Activated T-helper 2 cell treated with anti-CD3 and anti-CD28 coated beads, Interferon-gamma antibody, Interleukin-2, Interleukin-4, amounts not matched to agents 10 μg/mL and 5 μg/mL and 100 μg/mL, durations not matched to agents 14 hours and 24 hours and 36 hours (primary cell): ENCODE measurements at regions not wholly inside any gene's neighbourhood (a gene's known extent, or its start where the extent isn't known, plus 50 kb on each side); places are given as distances from the start of the nearest gene placed in this dataset.

Experiments
- DNase-seq: peaks from one replicate; pipeline ENCODE4 v3.0.0; 2021; ENCODE audit warnings: low spot score
- H3K27ac Mint-ChIP-seq: one replicate; pipeline ENCODE4 v1.8.0; 2021; ENCODE audit warnings: mixed read lengths
- H3K27me3 Mint-ChIP-seq: one replicate; pipeline ENCODE4 v1.8.0; 2021; ENCODE audit warnings: low read depth, mixed read lengths
- H3K36me3 Mint-ChIP-seq: one replicate; pipeline ENCODE4 v1.8.0; 2021; ENCODE audit warnings: low read depth, mixed read lengths
- H3K4me1 Mint-ChIP-seq: one replicate; pipeline ENCODE4 v1.8.0; 2021; ENCODE audit warnings: low read depth, mixed read lengths
- H3K4me3 Mint-ChIP-seq: one replicate; pipeline ENCODE4 v1.8.0; 2021; ENCODE audit warnings: low read depth, mild to moderate bottlenecking, moderate library complexity, mixed read lengths
- H3K9me3 Mint-ChIP-seq: one replicate; pipeline ENCODE4 v1.8.0; 2021; ENCODE audit warnings: mixed read lengths
- intact Hi-C: fragments of 100-400 bp; cut with micrococcal nuclease; formaldehyde crosslinking; loops from one replicate; pipeline ENCODE4 v1.15.1; 2023

- no peaks in the 10 kb centered on the region for H3K36me3 Mint-ChIP-seq
- peaks cover 35% of the 10 kb centered on the region for H3K4me1 Mint-ChIP-seq
- peaks cover 16% of the 10 kb centered on the region for H3K27me3 Mint-ChIP-seq
- no peaks in the 10 kb centered on the region for H3K9me3 Mint-ChIP-seq
- intact Hi-C loops: no loop called here
- H3K4me3 Mint-ChIP-seq: no peak overlapping the region
- no peak overlapping the region for H3K27ac Mint-ChIP-seq
- DNase-seq: no peak
Measured at GRCh38 chr14:100638211-100638855, 51.1 kb upstream of the BEGAIN start.

DNA sequence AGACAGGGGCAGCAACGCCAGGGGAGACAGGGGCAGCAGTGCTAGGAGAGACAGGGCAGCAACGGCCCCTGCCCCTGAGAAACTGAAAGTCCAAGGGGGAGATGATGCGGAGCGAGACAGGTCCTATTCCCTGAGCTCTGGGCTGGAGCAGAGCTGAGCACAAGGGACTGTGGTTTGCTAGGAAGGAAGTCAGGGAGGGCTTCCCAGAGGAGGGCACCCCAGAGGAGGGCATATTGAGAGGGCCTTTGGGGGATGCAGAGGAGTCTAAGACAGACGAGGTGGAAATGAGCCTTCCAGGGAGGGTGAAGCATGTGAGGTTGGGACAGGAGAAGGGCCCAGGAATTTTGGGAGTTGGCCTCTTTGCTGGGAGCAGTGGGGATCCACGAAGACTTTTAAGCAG lies 52.1 kb upstream of the BEGAIN start:
- H3K27me3 Mint-ChIP-seq: peaks cover 8% of the 10 kb centered on the region
- H3K9me3 Mint-ChIP-seq: no peaks in the 10 kb centered on the region
- no peak for DNase-seq
- intact Hi-C loops: no loop called here
- H3K36me3 Mint-ChIP-seq: no peaks in the 10 kb centered on the region
- H3K27ac Mint-ChIP-seq: peak overlapping the region; percentile 11
- H3K4me1 Mint-ChIP-seq: peaks cover 43% of the 10 kb centered on the region
- H3K4me3 Mint-ChIP-seq: no peak overlapping the region

GRCh38 chr14:100640471-100641273 lies 53.5 kb upstream of the BEGAIN start:
- DNase-seq: peak; percentile 81
- Mint-ChIP-seq H3K36me3 (no peaks in the 10 kb centered on the region), H3K9me3 (peaks cover under 1% of the 10 kb centered on the region), H3K4me1 (peaks cover 56% of the 10 kb centered on the region), H3K27ac (peak overlapping the region; percentile 52), H3K4me3 (peak overlapping the region; percentile 58), H3K27me3 (peaks cover 2% of the 10 kb centered on the region)
- intact Hi-C loops: loop anchor here (1.0 to 5.0 kb wide), 2 partner anchors 93 to 264 kb away; partner anchors contain the start of gene WDR25

DNA sequence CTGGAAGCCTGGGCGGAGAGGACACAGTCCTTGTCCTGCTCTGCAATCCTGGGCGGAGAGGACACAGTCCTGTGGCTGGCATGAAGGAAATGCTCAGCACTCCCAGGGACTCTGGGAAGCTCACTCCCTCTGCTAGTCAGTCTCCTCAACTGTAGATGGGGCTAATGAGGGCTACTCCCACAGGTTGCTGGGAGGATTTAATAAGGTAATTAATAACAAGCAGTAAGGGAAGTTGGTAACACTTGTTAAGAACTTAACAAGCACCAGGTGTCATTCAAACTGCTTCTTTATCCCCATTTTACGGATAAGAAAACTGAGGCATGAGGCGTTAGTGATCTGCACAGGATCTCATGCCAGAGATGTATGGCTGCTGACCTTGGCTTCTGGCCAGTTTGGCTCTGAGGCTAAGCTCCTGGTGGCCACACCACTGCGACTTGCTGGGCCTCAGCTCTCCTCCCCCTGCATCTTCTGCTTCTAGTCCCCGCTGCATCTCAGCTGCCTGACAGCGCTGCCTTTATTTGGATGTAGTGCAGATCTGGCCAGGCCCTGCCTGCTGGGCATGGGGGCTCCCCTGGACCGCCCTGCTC lies 54.1 kb upstream of the BEGAIN start:
- intact Hi-C loops: loop anchor here (5.0 kb wide), 1 partner anchor 94 kb away; no protein-coding TSS in a partner anchor
- Mint-ChIP-seq H3K27ac (no peak overlapping the region), H3K4me3 (no peak overlapping the region), H3K9me3 (peaks cover 6% of the 10 kb centered on the region), H3K4me1 (peaks cover 60% of the 10 kb centered on the region), H3K36me3 (no peaks in the 10 kb centered on the region), H3K27me3 (peaks cover 2% of the 10 kb centered on the region)
- no peak for DNase-seq

- no peak for DNase-seq
- Mint-ChIP-seq H3K36me3 (no peaks in the 10 kb centered on the region), H3K27ac (no peak overlapping the region), H3K27me3 (peaks cover 7% of the 10 kb centered on the region), H3K4me1 (peaks cover 60% of the 10 kb centered on the region), H3K4me3 (no peak overlapping the region), H3K9me3 (peaks cover 6% of the 10 kb centered on the region)
- intact Hi-C loops: loop anchor here (5.0 kb wide), 1 partner anchor 96 kb away; no protein-coding TSS in a partner anchor
Measured at GRCh38 chr14:100643426-100643825, 56.2 kb upstream of the BEGAIN start.

- intact Hi-C loops: loop anchor here (5.0 kb wide), 1 partner anchor 97 kb away; no protein-coding TSS in a partner anchor
- Mint-ChIP-seq H3K4me3 (no peak overlapping the region), H3K36me3 (no peaks in the 10 kb centered on the region), H3K9me3 (peaks cover 6% of the 10 kb centered on the region), H3K27ac (no peak overlapping the region), H3K27me3 (peaks cover 7% of the 10 kb centered on the region), H3K4me1 (peaks cover 53% of the 10 kb centered on the region)
- DNase-seq: no peak
Measured at GRCh38 chr14:100644383-100644782, 57.2 kb upstream of the BEGAIN start.

- Mint-ChIP-seq H3K4me3 (peak overlapping the region; percentile 34), H3K4me1 (peaks cover 51% of the 10 kb centered on the region), H3K9me3 (peaks cover 6% of the 10 kb centered on the region), H3K27me3 (peaks cover 7% of the 10 kb centered on the region), H3K36me3 (no peaks in the 10 kb centered on the region), H3K27ac (no peak overlapping the region)
- intact Hi-C loops: loop anchor here (1.0 to 5.0 kb wide), 3 partner anchors 57 to 261 kb away; partner anchors contain the start of gene BEGAIN
- DNase-seq: no peak
Measured at GRCh38 chr14:100644784-100645183, 57.6 kb upstream of the BEGAIN start.

- Mint-ChIP-seq H3K4me3 (peak overlapping the region; percentile 34), H3K27ac (peak overlapping the region; percentile 20), H3K27me3 (peaks cover 9% of the 10 kb centered on the region), H3K4me1 (peaks cover 45% of the 10 kb centered on the region), H3K36me3 (no peaks in the 10 kb centered on the region), H3K9me3 (peaks cover 6% of the 10 kb centered on the region)
- peak; percentile 81 for DNase-seq
- intact Hi-C loops: loop anchor here (1.0 to 5.0 kb wide), 2 partner anchors 58 to 262 kb away; partner anchors contain the start of gene BEGAIN
Measured at GRCh38 chr14:100645196-100645981, 58.2 kb upstream of the BEGAIN start.

DNA sequence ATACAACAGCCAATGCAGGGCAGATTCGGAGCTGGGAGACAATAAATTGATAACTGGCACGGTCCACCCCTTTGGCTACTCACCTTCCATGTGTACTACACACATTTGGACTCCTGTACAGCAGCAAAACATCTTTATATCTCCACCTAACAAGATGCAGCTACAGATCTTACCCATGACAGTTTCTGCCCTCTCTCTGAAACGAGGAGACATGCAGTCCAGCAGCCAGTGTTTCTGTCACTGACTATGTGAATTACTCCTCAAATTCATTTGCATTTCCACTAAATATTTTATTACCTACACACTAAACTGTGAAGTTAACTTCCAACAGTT lies 58.7 kb upstream of the BEGAIN start:
- Mint-ChIP-seq H3K36me3 (no peaks in the 10 kb centered on the region), H3K4me1 (peaks cover 39% of the 10 kb centered on the region), H3K4me3 (no peak overlapping the region), H3K9me3 (peaks cover 6% of the 10 kb centered on the region), H3K27ac (no peak overlapping the region), H3K27me3 (peaks cover 14% of the 10 kb centered on the region)
- intact Hi-C loops: loop anchor here (1.0 to 5.0 kb wide), 2 partner anchors 59 to 263 kb away; partner anchors contain the start of gene BEGAIN
- DNase-seq: no peak

- Mint-ChIP-seq H3K9me3 (peaks cover 6% of the 10 kb centered on the region), H3K36me3 (no peaks in the 10 kb centered on the region), H3K4me1 (peaks cover 22% of the 10 kb centered on the region), H3K27ac (no peak overlapping the region), H3K4me3 (no peak overlapping the region), H3K27me3 (peaks cover 23% of the 10 kb centered on the region)
- intact Hi-C loops: loop anchor here (5.0 kb wide), 1 partner anchor 61 kb away; the partner anchor contains the start of gene BEGAIN
- no peak for DNase-seq
Measured at GRCh38 chr14:100648474-100649172, 61.4 kb upstream of the BEGAIN start.

DNA sequence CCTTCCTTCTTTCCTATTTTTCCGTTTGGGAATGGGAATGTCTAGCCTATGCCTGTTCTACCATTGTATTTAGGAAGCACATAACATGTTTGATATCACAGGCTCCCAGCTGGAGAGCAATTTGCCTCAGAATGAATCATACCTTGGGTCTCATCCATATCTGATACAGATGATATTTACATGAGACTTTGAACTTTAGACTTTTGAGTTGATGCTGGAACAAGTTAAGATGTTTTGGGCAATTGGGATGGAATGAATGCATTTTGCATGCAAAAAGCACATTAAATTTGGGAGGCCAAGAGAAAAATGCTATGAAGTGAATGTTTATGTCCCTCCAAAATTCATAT lies 61.9 kb upstream of the BEGAIN start:
- peaks cover 6% of the 10 kb centered on the region for H3K9me3 Mint-ChIP-seq
- H3K27me3 Mint-ChIP-seq: peaks cover 27% of the 10 kb centered on the region
- H3K27ac Mint-ChIP-seq: no peak overlapping the region
- peaks cover 22% of the 10 kb centered on the region for H3K4me1 Mint-ChIP-seq
- intact Hi-C loops: loop anchor here (5.0 kb wide), 1 partner anchor 62 kb away; the partner anchor contains the start of gene BEGAIN
- no peak overlapping the region for H3K4me3 Mint-ChIP-seq
- no peaks in the 10 kb centered on the region for H3K36me3 Mint-ChIP-seq
- no peak for DNase-seq
